ENCODE measurements at regions not wholly inside any gene's neighbourhood (a gene's known extent, or its start where the extent isn't known, plus 50 kb on each side); places are given as distances from the start of the nearest gene placed in this dataset.

DNA sequence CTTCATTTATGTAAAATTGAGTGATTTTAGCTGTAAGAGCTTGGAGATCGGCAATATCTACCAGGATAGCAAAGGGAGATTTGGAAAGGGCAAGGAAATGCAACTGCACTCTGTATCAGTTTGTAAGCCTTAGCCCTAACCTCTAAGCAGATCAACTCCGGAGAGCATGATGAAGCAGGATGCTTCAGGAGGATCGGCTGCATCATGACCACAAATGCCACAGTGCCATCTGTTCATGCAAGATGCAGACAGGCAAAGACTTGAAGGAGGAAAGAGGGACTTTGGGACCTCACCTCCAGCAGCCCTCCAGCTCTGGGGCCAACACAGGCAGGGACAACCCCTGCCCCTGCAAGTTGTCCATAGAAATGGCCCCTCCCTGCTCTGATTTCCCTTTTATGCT, 377.6 kb upstream of the GATB start:
- TF ChIP-seq POLR2AphosphoS5 (IDR thresholded peaks at IDR 0.05; ENCODE audit: insufficient read depth in 1 of 2, low read depth in 1 of 2): no peak
- TF ChIP-seq, protein P1, sequence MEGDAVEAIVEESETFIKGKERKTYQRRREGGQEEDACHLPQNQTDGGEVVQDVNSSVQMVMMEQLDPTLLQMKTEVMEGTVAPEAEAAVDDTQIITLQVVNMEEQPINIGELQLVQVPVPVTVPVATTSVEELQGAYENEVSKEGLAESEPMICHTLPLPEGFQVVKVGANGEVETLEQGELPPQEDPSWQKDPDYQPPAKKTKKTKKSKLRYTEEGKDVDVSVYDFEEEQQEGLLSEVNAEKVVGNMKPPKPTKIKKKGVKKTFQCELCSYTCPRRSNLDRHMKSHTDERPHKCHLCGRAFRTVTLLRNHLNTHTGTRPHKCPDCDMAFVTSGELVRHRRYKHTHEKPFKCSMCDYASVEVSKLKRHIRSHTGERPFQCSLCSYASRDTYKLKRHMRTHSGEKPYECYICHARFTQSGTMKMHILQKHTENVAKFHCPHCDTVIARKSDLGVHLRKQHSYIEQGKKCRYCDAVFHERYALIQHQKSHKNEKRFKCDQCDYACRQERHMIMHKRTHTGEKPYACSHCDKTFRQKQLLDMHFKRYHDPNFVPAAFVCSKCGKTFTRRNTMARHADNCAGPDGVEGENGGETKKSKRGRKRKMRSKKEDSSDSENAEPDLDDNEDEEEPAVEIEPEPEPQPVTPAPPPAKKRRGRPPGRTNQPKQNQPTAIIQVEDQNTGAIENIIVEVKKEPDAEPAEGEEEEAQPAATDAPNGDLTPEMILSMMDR (IDR thresholded peaks at IDR 0.05): no peak

All from vagina (tissue), 2 donors.